Prostate gland (tissue), 2 donors: ENCODE measurements at regions not wholly inside any gene's neighbourhood (a gene's known extent, or its start where the extent isn't known, plus 50 kb on each side); places are given as distances from the start of the nearest gene placed in this dataset.

Source experiments
- DNase-seq: peaks from one replicate; pipeline ENCODE4 v3.0.0-alpha.2; 2019; ENCODE audit warnings: low spot score
- H3K27ac ChIP-seq, 2 donors: fragments of 200-600 bp; sonication (generic); 2 replicates each; pipeline ENCODE4 v1.5.1; 2017 to 2019
- H3K27me3 ChIP-seq: fragments of 200-600 bp; sonication (generic); replicated peaks from 2 replicates; pipeline ENCODE4 v1.5.1; 2019; ENCODE audit not compliant: insufficient read depth
- H3K36me3 ChIP-seq, 2 donors: fragments of 200-600 bp; sonication (generic); 1 replicate in 1 of 2; 2 replicates in 1 of 2; pipeline versions ENCODE4 v1.5.1 to v1.8.1; 2017 to 2019
- H3K4me1 ChIP-seq: fragments of 200-600 bp; sonication (generic); replicated peaks from 2 replicates; pipeline ENCODE4 v1.5.1; 2019
- H3K4me3 ChIP-seq, 2 donors: fragments of 200-600 bp; sonication (generic); 2 replicates each; pipeline ENCODE4 v1.5.1; 2017 to 2019
- H3K9me3 ChIP-seq: fragments of 200-600 bp; sonication (generic); 2 replicates; pipeline ENCODE4 v1.5.1; 2017
- CTCF ChIP-seq, 4 experiments: fragments of 200-600 bp in 2 of 4; fragments of 450-650 bp in 2 of 4; sonication (generic) in 2 of 4; IDR thresholded peaks; 1 replicate in 3 of 4; 2 replicates in 1 of 4; pipeline ENCODE4 v1.5.1; 2016 to 2019; ENCODE audit warnings: antibody characterized with exemption in 4 of 4, mild to moderate bottlenecking in 2 of 4, moderate library complexity in 2 of 4
- POLR2A ChIP-seq: fragments of 450-650 bp; IDR thresholded peaks from one replicate; pipeline ENCODE4 v1.6.1; 2016; ENCODE audit warnings: antibody characterized with exemption, mild to moderate bottlenecking
- POLR2AphosphoS5 ChIP-seq: sonication (generic); formaldehyde crosslinking; IDR thresholded peaks from one replicate; pipeline ENCODE4 v1.6.1; 2017; ENCODE audit warnings: antibody characterized with exemption
- WGBS: methylation state at CpG from one replicate; pipeline ENCODE4 v1.1.5; 2018; 5-methylcytosine and 5-hydroxymethylcytosine counted together
- intact Hi-C: fragments of 100-400 bp; cut with DNase I; formaldehyde crosslinking; loops from one replicate; pipeline ENCODE4 v1.14.2; 2022

- Histone ChIP-seq H3K36me3 (no peaks in the 10 kb centered on the region), H3K9me3 (no peaks in the 10 kb centered on the region), H3K27me3 (no peaks in the 10 kb centered on the region), H3K4me1 (no peaks in the 10 kb centered on the region), H3K27ac (no peak overlapping the region), H3K4me3 (no peak overlapping the region)
- TF ChIP-seq CTCF (IDR thresholded peaks at IDR 0.05) (no peak), POLR2A (no peak), POLR2AphosphoS5 (no peak)
- WGBS, result 76% methylated on average over 16 of the region's 23 CpGs
- intact Hi-C loops, result no loop called here
- DNase-seq, result no peak
Observed at GRCh38 chr6:44627091-44627882, 239.8 kb downstream of the CDC5L start.

GRCh38 chr6:44627883-44628271, 240.4 kb downstream of the CDC5L start:
- intact Hi-C loops, result no loop called here
- Histone ChIP-seq H3K27me3 (no peaks in the 10 kb centered on the region), H3K4me3 (no peak overlapping the region), H3K9me3 (no peaks in the 10 kb centered on the region), H3K4me1 (no peaks in the 10 kb centered on the region), H3K36me3 (no peaks in the 10 kb centered on the region), H3K27ac (no peak overlapping the region)
- DNase-seq, result no peak
- TF ChIP-seq POLR2A, result no peak
- no peak for TF ChIP-seq CTCF (IDR thresholded peaks at IDR 0.05)
- TF ChIP-seq POLR2AphosphoS5, result no peak
- WGBS, result 83% methylated on average over 7 of the region's 7 CpGs

GRCh38 chr6:44628347-44628746, 240.8 kb downstream of the CDC5L start:
- Histone ChIP-seq H3K36me3 (no peaks in the 10 kb centered on the region), H3K9me3 (no peaks in the 10 kb centered on the region), H3K27me3 (no peaks in the 10 kb centered on the region), H3K4me3 (no peak overlapping the region), H3K4me1 (no peaks in the 10 kb centered on the region), H3K27ac (no peak overlapping the region)
- WGBS, result 72% methylated on average over 3 of the region's 3 CpGs
- no peak for TF ChIP-seq POLR2AphosphoS5
- TF ChIP-seq POLR2A, result no peak
- TF ChIP-seq CTCF (IDR thresholded peaks at IDR 0.05), result no peak
- DNase-seq, result no peak
- intact Hi-C loops, result no loop called here

- 72% methylated on average over 7 of the region's 7 CpGs for WGBS
- no peaks in the 10 kb centered on the region for H3K9me3 ChIP-seq
- TF ChIP-seq CTCF (IDR thresholded peaks at IDR 0.05), result no peak
- no peak for TF ChIP-seq POLR2AphosphoS5
- TF ChIP-seq POLR2A, result no peak
- H3K27ac ChIP-seq, result no peak overlapping the region
- no peak overlapping the region for H3K4me3 ChIP-seq
- no peaks in the 10 kb centered on the region for H3K4me1 ChIP-seq
- H3K36me3 ChIP-seq, result no peaks in the 10 kb centered on the region
- DNase-seq, result no peak
- intact Hi-C loops, result no loop called here
- no peaks in the 10 kb centered on the region for H3K27me3 ChIP-seq
Observed at GRCh38 chr6:44629636-44630035, 242.1 kb downstream of the CDC5L start.
